ENCODE measurements at regions not wholly inside any gene's neighbourhood (a gene's known extent, or its start where the extent isn't known, plus 50 kb on each side); places are given as distances from the start of the nearest gene placed in this dataset.
"Not testable (repeated sequence)": the region's sequence is repeated elsewhere in the genome, so short reads cannot be mapped to it uniquely, and the experiment has no call there.

DNA sequence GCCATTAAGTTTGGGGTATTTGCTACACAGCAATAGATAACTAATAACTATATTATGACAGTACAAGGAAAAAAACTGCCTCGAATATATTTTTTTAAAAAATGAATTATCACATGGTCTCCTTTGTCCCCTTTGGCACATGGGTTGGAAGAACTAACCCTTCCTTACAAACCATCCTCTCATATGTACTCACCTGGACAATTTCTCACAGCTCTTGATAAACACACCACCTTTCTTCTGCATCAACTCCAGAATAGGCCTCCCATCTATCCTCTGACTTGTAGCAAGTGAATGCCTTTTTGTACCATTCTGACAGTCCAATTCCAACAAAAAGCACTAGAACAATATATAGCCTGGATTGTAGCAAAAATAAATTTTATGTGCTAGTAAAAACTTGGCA lies 78.7 kb upstream of the LARP1 start:
- DNase-seq (ENCODE audit: insufficient read length) (no peak), FAIRE-seq (no peak)
- no peak for TF ChIP-seq TAF1 (IDR thresholded peaks at IDR 0.05; ENCODE audit: borderline replicate concordance, low read depth, low read length)
- no peak for TF ChIP-seq POLR2AphosphoS5 (IDR thresholded peaks at IDR 0.05; ENCODE audit: low read depth, low read length)
- TF ChIP-seq POLR2A (IDR thresholded peaks at IDR 0.05; ENCODE audit: low read depth, low read length) = no peak

DNA sequence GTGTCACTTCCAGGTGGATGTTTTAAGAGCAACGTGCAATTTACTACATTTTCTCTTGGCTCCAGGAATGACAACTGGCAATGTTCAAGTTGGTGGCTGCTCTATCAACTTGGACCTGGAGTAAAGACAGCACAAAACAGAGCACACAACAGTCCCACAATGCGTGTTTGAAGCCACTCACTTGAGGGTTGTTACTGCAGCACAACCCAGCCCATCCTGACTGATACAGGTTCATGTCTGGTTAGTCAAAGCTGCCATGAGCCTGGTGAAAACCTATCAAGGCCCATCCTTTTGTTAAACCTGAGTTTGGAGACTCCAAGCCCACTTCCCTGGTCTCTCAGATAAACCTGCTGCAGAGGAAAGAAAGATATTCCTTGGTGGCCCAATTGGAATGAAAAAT lies 81.1 kb upstream of the LARP1 start:
- no peak for FAIRE-seq
- no peak for DNase-seq (ENCODE audit: insufficient read length)
- TF ChIP-seq TAF1 (IDR thresholded peaks at IDR 0.05; ENCODE audit: borderline replicate concordance, low read depth, low read length) (no peak), POLR2AphosphoS5 (IDR thresholded peaks at IDR 0.05; ENCODE audit: low read depth, low read length) (no peak), POLR2A (IDR thresholded peaks at IDR 0.05; ENCODE audit: low read depth, low read length) (no peak)

DNA sequence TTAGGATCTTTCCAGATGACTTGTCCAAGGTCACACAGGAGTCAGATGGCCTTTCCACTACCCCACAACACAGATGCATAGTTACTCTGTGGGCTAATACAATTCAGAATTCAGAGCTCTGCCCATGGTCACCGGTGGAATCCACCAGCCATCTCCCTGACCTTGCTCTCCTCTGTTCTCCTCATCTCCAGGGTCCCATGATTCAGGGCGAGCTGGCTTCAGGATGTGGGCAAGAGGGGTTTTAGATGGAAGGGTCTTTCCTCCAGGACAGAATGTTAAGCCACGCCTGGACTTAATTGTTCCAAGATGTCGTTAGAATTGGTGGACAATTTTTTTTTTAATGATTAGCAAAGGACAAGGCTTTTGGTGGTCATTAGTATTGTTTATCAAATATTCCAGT lies 81.7 kb upstream of the LARP1 start:
- FAIRE-seq (no peak), DNase-seq (ENCODE audit: insufficient read length) (no peak)
- TF ChIP-seq POLR2A (IDR thresholded peaks at IDR 0.05; ENCODE audit: low read depth, low read length) (no peak), POLR2AphosphoS5 (IDR thresholded peaks at IDR 0.05; ENCODE audit: low read depth, low read length) (no peak), TAF1 (IDR thresholded peaks at IDR 0.05; ENCODE audit: borderline replicate concordance, low read depth, low read length) (no peak)

DNA sequence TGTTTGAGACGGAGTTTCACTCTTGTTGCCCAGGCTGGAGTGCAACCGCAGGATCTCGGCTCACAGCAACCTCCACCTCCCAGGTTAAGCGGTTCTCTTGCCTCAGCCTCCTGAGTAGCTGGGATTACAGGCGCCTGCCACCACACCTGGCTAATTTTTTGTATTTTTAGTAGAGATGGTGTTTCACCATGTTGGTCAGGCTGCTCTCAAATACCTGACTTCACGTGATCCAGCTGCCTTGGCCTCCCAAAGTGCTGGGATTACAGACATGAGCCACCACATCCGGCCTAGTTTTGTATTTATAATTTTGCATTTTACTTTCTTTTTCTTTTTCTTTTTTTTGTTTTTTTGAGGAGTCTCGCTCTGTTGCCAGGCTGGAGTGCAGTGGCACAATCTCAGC lies 85.3 kb upstream of the LARP1 start:
- not testable (repeated sequence) for FAIRE-seq; DNase-seq (ENCODE audit: insufficient read length)

DNA sequence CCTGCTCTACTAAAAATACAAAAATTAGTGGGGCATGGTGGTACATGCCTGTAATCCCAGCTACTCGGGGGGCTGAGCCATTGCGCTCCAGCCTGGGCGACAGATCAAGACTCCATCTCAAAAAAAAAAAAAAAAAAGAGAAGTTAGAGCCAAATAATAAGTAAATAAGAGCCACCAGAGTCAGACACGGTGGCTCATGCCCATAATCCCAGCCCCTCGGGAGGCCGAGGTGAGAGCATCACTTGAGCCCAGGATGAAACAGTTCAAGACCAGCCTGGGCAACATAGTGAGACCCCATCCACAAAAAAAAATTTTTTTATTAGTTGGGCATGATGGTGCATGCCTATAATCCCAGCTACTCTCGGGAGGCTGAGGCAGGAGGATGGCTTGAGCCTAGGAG lies 85.8 kb upstream of the LARP1 start:
- FAIRE-seq = no peak
- TF ChIP-seq TAF1 (IDR thresholded peaks at IDR 0.05; ENCODE audit: borderline replicate concordance, low read depth, low read length) (no peak), POLR2AphosphoS5 (IDR thresholded peaks at IDR 0.05; ENCODE audit: low read depth, low read length) (no peak), POLR2A (IDR thresholded peaks at IDR 0.05; ENCODE audit: low read depth, low read length) (no peak)
- DNase-seq (ENCODE audit: insufficient read length) = no peak

DNA sequence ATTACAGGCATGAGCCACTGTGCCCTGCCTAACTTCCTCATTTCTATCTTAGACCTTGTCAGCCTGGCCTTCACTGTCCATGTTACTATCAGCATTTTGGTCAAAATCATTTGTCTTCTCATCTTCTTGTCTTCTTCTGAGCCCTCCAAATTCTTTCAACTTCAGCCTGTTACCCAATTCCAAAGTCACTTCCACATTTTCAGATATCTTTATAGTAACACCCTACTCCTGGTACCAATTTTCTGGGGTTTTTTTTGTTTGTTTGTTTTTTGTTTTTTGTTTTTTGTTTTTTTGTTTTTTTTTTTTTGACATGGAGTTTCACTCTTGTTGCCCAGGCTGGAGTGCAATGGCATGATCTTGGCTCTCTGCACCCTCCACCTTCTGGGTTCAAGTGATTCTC lies 90.3 kb upstream of the LARP1 start:
- no peak for DNase-seq (ENCODE audit: insufficient read length)

DNA sequence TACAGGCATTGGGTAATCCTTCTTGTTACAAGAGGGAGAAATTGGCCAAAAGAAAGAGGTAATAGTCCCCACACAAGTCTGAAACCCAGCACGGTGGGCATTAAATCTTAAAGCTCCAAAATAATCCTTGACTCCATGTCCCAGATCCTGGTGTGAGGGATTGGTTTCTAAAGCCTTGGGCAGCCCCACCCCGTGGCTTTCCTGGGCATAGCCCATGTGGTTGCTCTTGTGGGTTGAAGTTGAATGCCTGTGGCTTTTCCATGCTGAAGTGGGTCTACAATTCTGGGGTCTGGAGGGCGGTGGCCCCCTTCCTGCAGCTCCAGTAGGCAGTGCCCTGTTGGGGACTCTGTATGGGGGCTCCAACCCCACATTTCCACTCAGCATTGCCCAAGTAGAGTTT lies 91.8 kb upstream of the LARP1 start:
- no peak for FAIRE-seq
- TF ChIP-seq POLR2A (IDR thresholded peaks at IDR 0.05; ENCODE audit: low read depth, low read length) = no peak
- TF ChIP-seq POLR2AphosphoS5 (IDR thresholded peaks at IDR 0.05; ENCODE audit: low read depth, low read length) = no peak
- no peak for TF ChIP-seq TAF1 (IDR thresholded peaks at IDR 0.05; ENCODE audit: borderline replicate concordance, low read depth, low read length)
- no peak for DNase-seq (ENCODE audit: insufficient read length)

More for the DNA sequence above, 90.3 kb upstream of the LARP1 start:
- FAIRE-seq = no peak
- no peak for TF ChIP-seq POLR2AphosphoS5 (IDR thresholded peaks at IDR 0.05; ENCODE audit: low read depth, low read length)
- no peak for TF ChIP-seq TAF1 (IDR thresholded peaks at IDR 0.05; ENCODE audit: borderline replicate concordance, low read depth, low read length)
- TF ChIP-seq POLR2A (IDR thresholded peaks at IDR 0.05; ENCODE audit: low read depth, low read length) = no peak

DNA sequence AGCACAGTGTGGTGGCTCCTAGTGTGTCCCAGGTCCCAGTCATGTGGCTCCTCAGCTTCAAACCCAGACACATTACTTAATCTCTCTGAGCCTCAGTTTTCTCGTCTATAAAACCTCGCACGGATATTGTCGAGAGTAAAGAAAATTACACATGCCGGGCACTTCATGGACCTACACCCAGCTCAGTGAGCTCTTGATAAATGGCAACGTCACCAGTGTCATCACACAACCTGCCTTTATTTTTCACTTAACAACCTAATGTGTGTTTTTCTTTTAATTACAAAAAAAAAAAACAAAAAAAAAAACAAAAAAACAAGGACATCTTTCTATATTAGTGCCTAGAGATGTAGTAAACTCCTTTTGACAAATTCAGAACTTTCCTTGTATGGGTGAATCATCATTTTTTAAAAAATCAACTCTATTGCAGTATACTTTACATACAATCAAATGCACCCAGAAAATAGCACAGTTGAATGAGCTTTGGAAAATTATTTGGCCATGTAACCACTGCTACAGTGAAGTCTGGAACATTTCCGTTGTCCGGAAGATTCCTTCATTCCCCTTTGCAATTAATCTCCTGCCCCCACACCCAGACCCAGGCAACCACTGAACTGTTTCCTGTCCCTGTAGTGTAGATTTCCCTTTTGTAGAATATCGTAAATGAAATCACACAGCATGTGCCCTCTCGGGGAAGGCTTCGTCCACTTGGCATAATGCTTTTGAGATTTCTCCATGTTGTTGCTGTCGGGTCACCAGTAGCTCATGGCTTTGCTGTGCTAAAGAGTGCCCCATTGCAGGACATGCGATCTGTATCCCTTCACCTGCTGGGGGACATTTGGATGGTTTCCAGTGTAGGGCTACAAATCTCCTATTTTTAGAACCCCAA lies 100.4 kb upstream of the LARP1 start:
- TF ChIP-seq POLR2A (IDR thresholded peaks at IDR 0.05; ENCODE audit: low read depth, low read length) = no peak
- no peak for TF ChIP-seq POLR2AphosphoS5 (IDR thresholded peaks at IDR 0.05; ENCODE audit: low read depth, low read length)
- no peak for TF ChIP-seq TAF1 (IDR thresholded peaks at IDR 0.05; ENCODE audit: borderline replicate concordance, low read depth, low read length)
- FAIRE-seq (no peak), DNase-seq (ENCODE audit: insufficient read length) (no peak)

DNA sequence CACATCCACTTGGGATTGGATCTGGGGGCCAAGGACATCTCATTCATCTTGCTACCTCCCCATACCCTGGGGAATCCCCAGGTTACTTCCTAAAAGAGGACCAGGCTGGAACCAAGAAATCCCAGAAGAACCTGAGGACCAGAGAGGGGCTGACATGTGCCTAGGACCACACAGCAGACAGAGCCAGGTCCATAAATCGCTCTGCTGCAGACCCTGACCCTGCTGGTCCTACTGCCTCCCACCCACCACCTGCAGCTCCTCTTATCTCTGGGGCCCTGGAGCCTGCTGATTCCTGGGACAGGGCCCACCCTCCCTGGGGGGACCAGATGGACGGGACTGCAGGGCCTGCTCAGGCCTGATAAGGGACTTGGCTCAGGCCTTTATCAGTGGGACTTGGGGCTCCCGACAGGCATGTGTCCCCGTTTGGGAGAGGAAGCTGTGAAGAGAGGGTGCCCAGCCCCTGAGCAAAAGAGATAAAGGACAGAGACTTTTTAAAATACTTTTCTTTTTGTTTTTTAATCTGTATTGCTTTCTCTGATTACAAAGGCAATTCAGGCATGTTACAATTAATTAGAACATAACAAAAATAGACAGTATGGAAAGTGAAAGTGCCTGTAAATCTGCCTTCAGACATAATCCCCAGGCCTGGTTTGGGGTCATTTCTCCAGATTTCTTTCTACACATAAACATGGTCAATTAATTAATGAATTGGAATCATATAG lies 101.3 kb upstream of the LARP1 start:
- no peak for FAIRE-seq
- TF ChIP-seq POLR2AphosphoS5 (IDR thresholded peaks at IDR 0.05; ENCODE audit: low read depth, low read length) = no peak
- TF ChIP-seq TAF1 (IDR thresholded peaks at IDR 0.05; ENCODE audit: borderline replicate concordance, low read depth, low read length) = no peak
- no peak for TF ChIP-seq POLR2A (IDR thresholded peaks at IDR 0.05; ENCODE audit: low read depth, low read length)
- no peak for DNase-seq (ENCODE audit: insufficient read length)

DNA sequence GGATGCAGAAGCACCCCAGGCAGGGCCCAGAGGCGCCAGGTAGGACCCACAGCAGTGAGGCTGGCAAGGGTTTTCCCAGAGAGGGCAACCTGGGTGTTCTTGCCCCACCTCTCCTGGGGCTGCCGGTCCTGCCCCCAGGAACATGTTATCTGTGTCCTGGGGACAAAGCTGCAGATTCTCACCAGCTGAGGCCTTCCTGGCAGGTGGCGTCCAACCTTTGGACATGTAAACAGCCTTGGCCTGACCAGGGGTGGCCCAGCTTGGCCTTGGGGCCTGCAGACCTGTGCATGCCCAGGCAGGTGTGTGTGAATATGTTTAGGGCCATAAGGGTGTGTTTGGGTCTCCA lies 101.8 kb upstream of the LARP1 start:
- DNase-seq (ENCODE audit: insufficient read length) (no peak), FAIRE-seq (no peak)
- TF ChIP-seq POLR2A (IDR thresholded peaks at IDR 0.05; ENCODE audit: low read depth, low read length) = no peak

DNA sequence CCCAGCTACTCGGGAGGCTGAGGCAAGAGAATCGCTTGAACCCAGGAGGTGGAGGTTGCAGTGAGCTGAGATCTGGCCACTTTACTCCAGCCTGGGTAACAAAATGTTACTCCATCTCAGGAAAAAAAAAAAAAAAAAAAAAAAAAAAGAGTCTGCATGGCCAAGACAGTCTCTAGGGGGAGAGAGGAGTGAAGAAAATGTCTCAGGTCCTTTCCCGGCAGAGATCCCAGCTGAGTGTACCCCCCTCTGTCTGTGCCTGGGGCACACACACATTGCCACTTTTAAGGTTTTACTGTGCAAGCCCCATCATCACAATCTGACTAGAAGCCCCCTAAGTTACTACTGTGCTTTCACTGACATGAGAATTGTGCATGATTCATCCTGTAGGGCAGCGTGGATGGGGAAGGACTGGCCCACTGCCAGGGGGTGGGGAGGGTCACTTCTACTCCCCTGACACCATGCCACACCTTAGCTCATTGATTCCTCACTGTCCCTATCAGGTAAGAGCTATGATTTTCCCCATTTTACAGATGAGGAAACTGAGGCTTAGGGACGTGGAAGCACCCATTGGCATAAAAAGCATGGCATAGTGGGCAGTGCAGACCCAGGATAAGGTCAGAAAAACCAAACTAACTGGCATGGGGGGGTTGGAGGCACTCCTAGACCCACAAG lies 102.3 kb upstream of the LARP1 start:
- FAIRE-seq (no peak), DNase-seq (ENCODE audit: insufficient read length) (no peak)
- no peak for TF ChIP-seq POLR2A (IDR thresholded peaks at IDR 0.05; ENCODE audit: low read depth, low read length)
- no peak for TF ChIP-seq TAF1 (IDR thresholded peaks at IDR 0.05; ENCODE audit: borderline replicate concordance, low read depth, low read length)
- TF ChIP-seq POLR2AphosphoS5 (IDR thresholded peaks at IDR 0.05; ENCODE audit: low read depth, low read length) = no peak

DNA sequence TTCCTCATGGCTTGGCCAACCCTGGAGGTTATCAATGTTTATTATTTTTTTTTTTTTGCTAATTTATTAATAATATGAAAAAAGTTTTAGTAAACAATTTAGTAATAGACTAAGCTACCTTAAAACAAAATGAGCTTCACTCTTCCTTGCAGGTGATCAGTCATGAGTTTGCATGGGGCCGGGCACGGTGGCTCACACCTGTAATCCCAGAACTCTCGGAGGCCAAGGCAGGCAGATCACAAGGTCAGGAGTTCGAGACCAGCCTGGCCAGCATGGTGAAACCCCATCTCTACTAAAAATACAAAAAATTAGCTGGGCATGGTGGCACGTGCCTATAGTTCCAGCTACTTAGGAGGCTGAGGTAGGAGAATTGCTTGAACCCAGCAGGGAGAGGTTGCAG lies 103.4 kb upstream of the LARP1 start:
- FAIRE-seq; DNase-seq (ENCODE audit: insufficient read length): not testable (repeated sequence)

Measured in GM12892 (cell line).